ENCODE measurements at regions not wholly inside any gene's neighbourhood (a gene's known extent, or its start where the extent isn't known, plus 50 kb on each side); places are given as distances from the start of the nearest gene placed in this dataset.
"Not testable (repeated sequence)": the region's sequence is repeated elsewhere in the genome, so short reads cannot be mapped to it uniquely, and the experiment has no call there.

DNA sequence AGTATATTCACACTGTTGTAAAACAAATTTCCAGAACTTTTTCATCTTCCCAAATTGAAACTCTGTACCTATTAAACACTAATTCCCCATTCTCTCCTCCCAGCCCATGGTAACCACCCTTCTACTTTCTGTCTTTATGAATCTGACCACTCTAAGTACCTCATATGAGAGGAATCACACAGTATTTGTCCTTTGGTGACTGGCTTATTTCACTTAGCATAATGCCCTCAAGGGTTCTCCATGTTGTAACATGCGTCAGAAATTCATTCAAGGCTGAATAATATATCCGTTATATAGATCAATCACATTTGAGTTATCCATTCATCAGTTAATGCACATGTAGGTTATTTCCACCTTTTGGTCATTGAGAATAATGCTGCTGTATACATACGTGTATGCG, 162.2 kb downstream of the GOSR1 start:
- DNase-seq (ENCODE audit: low read depth, low spot score), result not testable (repeated sequence)

DNA sequence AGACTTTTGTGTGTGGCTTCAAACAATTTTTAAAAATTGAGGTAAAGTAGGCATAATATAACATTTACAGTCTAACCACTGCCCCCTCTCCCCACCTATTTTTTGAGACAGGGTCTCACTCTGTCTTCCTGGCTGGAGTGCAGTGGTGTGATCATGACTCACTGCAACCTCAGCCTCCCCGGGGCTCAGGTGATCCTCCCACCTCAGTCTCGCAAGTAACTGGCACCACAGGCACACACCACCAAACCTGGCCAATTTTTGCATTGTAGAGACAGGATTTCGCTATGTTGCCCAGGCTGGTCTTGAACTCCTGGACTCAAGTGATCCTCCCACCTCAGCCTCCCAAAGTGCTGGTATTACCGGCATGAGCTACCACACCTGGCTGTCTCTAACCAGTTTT, 161.8 kb downstream of the GOSR1 start:
- DNase-seq (ENCODE audit: low read depth, low spot score), result not testable (repeated sequence)

DNA sequence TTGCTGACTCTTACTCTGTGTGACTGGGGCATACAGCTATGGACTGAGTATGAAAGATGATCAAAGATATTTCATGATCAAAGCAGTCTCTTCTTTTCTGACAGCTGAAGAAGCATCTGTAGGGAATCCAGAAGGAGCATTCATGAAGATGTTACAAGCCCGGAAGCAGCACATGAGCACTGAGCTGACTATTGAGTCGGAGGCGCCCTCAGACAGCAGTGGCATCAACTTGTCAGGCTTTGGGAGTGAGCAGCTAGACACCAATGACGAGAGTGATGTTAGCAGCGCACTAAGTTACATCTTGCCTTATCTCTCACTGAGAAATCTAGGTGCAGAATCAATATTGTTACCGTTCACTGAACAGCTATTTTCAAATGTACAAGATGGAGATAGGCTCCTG, 154.4 kb downstream of the GOSR1 start:
- not testable (repeated sequence) for DNase-seq (ENCODE audit: low read depth, low spot score)

DNA sequence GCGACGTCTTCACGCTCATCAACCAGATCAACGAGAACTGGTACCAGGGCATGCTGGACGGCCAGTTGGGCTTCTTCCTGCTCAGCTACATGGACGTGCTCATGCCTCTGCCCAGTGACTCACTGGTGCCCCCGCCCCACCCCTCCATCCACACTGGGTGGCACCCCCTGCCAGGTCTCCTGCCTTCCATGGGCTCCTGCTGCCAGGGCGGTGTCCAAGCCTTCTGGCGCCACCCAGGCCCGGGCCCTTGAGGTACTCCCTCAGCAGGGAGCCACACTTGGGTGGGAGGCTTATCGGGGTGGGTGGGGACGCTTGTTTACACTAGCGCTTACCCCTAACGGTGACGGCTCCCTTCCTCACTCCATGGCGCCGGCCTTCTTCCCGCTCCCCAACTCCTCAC, 148.2 kb downstream of the GOSR1 start:
- not testable (repeated sequence) for DNase-seq (ENCODE audit: low read depth, low spot score)

DNA sequence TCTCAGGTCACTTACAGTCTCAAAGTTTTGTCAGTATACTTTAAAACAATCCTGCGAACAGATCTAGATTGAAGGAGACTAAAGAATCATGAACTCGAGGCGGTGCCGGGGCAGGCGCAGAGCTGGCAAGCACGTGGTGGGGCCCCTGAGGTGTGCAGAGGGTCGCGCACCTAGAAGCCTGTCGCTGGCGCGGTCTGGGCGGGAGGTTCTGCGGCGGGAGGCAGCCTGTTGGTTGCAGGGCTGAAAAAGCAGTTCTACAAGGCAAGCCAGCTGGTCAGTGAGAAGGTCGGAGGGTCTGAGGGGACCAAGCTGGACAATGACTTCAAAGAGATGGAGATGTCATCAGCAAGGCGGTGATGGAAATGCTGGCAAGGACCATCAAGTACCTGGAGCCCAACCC, 147.0 kb downstream of the GOSR1 start:
- DNase-seq (ENCODE audit: low read depth, low spot score), result not testable (repeated sequence)

DNA sequence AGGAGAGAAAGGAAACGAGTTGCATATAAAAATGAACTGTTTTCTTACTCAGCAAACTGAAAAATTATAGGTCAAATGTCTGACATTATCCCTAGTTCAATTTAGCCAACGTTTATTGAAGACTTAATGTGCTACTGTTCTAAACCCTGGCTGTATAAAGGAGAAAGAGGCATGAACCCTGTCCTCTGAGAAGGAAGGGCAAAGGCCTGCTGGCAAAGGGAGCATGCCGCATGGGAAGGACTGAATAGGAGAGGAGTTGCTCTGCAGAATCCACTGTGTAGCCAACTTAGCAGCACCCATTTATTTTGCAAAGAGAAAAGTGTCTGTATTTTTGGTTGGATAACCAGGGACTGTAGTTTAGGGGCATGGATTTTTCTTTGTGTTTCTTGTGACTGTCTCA, 132.5 kb downstream of the GOSR1 start:
- not testable (repeated sequence) for DNase-seq (ENCODE audit: low read depth, low spot score)

DNA sequence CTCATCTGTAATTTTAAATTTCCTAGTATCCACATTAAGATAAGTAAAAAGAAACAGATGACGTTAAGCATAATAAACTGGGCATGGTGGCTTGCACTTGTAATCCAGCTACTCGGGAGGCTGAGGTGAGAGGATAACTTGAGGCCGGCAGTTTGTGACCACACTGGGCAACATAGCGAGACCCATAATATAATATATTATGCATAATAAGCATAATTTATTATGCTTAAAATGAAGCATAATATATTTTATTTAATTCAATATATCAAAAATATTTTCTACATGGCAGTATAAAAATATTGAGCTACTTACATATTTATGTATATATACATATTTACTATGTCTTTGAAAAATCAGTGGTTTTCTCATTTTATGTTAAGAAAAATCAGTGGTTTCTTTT, 128.3 kb downstream of the GOSR1 start:
- DNase-seq (ENCODE audit: low read depth, low spot score), result no peak

DNA sequence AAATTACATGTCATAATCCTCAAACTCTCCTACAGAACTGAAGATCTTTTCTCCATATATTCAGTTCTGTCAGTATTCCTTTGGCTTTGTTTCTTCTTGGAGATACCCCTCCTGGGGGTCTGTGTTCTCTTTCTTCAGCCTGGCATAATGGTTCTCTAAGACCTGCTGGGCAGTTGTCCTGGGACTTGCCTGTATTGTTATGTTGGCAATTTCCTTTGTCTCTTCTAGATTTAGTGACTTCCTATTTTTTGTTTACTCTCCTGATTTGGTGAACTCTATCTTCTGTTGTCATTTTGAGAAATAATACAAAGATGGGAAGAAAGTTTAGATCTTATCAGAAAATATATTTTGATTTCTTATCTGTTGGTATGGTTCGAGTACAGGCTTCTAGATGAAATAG, 127.8 kb downstream of the GOSR1 start:
- no peak for DNase-seq (ENCODE audit: low read depth, low spot score)

DNA sequence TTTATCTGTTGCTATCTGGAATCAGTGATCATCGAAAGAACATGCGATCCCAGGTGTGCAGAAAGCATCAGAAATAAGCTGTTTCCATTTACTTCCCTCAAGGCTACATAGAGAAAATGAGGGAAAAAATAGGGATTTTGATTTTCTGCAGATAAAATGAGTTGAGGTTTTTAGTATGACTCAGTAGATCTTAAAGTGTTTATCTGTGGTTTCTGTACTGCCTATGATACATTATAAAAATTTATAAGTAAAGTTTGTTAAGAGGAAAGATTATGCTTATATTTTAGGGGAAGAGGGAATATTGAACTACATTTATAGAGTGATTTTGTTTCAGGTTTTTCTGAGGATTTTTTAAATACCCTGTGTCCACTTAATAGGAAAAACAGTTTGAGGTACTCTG, 125.2 kb downstream of the GOSR1 start:
- not testable (repeated sequence) for DNase-seq (ENCODE audit: low read depth, low spot score)

DNA sequence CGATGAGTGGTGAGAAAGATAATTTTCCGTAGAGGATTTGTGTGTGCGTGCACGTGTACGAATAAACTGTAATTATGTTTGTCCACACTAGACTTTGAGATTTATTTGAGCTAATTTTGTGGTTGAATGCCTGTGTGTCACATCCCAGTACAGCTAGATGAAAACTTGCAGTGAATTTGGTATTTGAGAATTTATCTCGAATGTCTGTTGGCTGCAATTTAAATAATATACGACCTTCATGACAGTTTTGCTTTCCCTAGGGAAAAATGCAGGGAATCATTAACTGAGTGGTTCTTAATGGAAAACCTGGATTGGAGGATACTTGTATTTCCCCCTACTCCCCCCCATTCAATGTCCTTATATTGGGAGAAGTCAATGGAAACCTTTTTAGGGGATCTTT, 124.8 kb downstream of the GOSR1 start:
- DNase-seq (ENCODE audit: low read depth, low spot score), result peak; percentile 6

DNA sequence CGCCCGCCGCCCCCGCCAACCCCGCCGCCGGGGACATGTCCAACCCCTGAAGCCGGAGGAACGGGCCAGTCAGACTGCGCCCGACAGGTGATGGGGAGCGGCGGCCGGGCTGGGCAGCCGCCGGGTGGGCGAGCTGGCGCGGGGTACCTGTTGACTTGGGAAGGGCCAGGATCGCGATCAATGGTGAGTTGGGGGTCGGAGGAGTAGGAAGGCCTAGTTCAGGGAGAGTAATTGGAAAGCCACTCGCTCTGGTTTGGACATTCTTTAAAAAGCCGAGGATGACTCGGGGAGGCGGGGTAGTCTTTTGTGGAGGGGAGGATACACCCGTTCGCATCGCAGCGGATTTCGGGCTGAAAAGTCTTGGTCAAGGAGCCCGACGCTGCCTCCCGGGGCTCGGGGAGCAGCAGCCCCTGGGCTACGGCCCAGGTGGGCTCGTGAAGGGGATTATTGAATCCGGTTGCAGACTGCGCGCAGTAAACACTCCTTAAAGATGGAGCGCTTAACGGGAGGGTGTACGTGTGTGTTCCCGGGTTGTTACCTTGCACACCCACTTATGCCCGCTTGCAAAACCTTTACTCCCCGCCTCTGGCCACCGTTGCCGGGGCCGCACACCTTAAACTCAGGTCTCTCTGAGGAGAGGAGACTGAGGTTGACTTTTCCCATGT, 123.8 kb downstream of the GOSR1 start:
- peak; percentile 46 for DNase-seq (ENCODE audit: low read depth, low spot score)

DNA sequence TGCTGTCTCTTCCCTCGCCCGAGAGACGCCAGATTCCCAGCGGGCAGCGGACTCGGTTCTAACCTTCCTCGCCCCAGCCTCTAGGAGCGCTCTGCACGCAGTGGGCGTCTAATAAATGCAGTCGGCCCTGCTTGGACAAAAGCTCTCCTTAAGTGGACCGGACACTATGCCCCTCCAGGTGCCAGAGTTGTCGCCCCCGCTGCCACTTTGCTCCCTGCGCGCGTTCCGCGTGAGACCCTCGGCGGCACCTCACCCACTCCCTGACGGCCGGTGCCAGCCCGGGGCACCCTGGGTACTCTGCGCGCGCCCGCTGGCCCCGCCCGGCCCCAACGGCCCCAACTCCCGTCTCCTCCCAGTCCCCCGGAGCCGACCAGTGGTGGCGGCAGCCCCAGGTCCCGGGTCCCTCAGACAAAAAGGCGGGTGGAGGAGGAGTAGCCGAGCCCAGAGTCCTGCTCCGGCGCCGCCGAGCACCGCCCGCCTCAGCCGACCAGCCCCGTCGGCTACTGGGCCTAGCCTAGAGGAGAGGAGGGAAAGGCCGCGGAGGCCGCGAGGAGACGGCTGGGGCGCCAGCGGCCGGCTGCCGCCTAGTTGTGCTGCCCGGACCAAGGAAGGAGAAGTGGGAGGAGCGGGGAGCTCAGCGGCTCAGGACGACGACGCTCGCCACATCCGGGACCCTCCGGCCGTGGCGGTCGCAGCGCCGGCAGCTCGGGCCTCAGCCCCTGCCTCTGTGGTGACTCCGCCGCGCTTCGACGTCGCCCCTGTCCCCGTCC, 123.0 kb downstream of the GOSR1 start:
- DNase-seq (ENCODE audit: low read depth, low spot score), result peak; percentile 92

DNA sequence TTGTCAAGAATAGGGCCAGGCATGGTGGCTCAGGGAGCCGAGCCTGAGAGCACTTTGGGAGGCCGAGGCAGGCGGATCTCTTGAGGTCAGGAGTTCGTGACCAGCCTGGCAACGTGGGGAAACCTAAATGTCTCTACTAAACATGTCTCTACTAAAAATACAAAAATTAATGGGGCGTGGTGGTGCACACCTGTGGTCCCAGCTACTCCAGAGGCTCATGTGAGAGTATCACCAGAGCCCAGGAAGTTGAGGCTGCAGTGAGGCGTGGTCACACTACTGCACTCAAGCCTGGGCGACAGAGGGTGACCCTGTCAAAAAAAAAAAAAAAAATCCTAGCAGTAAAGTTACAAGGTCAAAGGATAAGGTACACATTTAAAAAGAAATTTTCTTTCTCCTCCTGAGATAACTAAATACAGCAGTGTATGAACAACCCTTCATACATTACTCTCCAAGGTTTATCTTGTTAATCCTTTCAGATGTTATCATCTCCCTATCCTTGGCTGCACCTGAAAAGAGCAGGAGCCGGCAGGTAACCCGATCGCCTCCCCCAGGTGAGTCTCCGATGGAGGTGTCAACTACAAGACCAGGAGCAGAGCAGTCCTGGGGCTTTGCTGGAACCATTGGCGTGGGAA, 122.3 kb downstream of the GOSR1 start:
- no peak for DNase-seq (ENCODE audit: low read depth, low spot score)

DNA sequence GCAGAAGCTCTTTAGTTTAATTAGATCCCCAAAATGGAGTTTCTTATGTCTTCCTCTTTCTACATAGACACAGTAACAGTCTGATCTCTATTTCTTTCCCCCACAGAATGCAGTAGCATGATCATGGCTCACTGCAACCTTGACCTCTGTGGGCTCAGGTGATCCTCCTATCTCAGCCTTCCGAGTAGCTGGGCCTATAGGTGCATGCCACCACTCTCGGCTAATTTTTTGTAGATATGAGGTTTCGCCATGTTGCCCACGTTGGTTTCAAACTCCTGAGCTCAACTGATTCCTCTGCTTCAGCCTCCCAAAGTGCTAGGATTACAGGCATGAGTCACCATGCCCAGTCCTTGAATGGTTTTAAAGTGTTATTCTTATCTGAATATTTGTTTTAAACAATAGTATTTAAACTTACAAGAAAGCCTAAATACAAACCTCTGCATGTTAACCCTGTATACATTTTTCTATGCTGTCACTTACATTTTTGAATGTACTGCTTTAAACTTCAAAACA, 120.6 kb downstream of the GOSR1 start:
- no peak for DNase-seq (ENCODE audit: low read depth, low spot score)

DNA sequence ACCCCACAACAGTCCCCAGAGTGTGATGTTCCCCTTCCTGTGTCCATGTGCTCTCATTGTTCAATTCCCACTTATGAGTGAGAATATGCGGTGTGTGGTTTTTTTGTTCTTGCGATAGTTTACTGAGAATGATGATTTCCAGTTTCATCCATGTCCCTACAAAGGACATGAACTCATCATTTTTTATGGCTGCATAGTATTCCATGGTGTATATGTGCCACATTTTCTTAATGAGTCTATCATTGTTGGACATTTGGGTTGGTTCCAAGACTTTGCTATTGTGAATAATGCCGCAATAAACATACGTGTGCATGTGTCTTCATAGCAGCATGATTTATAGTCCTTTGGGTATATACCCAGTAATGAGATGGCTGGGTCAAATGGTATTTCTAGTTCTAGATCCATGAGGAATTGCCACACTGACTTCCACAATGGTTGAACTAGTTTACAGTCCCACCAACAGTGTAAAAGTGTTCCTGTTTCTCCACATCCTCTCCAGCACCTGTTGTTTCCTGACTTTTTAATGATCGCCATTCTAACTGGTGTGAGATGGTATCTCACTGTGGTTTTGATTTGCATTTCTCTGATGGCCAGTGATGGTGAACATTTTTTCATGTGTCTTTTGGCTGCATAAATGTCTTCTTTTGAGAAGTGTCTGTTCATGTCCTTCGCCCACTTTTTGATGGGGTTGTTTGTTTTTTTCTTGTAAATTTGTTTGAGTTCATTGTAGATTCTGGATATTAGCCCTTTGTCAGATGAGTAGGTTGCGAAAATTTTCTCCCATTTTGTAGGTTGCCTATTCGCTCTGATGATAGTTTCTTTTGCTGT, 120.0 kb downstream of the GOSR1 start:
- DNase-seq (ENCODE audit: low read depth, low spot score), result not testable (repeated sequence)

DNA sequence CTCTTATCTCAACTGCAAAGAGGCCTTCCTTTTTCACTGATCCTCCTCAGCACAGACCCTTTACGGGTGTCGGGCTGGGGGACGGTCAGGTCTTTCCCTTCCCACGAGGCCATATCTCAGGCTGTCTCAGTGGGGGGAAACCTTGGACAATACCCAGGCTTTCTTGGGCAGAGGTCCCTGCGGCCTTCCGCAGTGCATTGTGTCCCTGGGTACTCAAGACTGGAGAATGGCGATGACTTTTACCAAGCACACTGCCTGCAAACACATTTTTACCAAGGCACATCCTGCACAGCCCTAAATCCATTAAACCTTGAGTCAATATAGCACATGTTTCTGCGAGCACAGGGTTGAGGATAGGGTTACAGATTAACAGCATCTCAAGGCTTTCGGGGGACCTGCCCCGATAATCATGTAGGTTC, 117.8 kb downstream of the GOSR1 start:
- DNase-seq (ENCODE audit: low read depth, low spot score), result not testable (repeated sequence)

DNA sequence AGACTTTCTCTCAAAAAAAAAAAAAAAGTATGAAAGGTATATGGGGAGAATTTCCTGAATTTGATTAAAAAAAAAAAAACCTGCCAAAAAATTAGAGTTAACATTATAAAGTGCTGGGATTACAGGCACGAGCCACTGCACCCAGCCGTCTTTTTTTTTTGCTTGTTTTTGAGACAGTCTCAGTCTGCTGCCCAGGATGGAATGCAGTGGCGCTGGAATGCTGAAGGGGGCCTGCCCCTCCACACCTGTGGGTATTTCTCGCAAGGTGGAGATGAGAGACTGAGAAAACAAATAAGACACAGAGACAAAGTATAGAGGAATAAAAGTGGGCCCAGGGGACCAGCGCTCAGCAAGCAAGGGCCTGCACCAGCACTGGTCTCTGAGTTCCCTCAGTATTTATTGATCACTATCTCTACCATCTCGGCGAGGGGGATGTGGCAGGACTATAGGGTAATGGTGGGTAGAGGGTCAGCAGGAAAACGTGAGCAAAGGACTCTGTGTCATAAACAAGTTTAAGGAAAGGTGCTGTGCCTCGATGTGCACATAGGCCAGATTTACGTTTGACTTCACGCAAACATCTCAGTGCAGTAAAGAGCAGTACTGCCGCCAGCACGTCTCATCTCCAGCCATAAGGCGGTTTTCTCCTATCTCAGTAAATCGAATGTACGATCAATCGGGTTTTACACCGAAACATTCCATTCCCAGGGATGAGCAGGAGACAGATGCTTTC, 117.2 kb downstream of the GOSR1 start:
- DNase-seq (ENCODE audit: low read depth, low spot score), result no peak

DNA sequence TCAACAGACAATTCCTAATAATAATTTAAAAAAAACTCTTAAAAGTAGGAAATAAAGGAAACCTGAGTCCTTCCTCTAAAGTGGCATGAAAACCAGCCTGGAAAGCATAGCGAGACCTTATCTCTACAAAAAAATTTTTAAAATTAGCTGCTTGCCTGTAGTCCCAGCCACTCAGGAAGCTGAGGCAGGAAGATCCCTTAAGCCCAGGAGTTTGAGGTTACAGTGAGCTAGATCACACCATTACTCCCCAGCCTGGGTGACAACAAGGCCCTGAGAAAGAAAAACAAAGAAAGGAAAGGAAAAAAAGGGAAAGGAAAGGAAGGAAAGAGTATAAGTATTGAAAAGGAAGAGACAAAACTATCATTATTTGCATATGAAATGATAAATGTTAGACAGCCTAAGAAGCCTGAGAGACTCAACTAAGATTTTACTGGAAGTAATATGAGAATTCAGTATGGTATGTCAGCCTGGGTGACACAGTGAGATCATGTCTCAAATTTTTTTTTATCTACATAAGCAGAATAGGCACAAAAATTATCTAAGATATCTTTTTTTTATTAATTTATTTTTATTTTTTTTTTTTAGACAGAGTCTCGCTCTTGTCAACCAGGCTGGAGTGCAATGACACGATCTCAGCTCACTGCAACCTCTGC, 113.0 kb downstream of the GOSR1 start:
- no peak for DNase-seq (ENCODE audit: low read depth, low spot score)

DNA sequence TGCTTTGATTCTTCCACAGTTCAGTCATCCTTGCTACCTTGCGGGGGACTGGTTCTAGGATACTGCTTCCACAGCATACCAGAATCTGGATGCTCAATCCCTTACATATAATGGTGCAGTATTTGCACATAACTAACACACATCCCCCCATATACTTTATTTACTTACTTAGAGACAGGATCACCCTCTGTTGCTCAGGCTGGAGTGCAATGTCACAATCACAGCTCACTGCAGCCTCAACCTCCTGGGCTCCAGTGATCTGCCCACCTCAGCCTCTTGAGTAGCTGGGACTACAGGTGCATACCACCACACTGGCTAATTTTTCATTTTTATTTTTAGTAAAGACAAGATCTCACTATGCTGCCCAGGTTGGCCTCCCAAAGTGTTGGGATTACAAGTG, 112.2 kb downstream of the GOSR1 start:
- no peak for DNase-seq (ENCODE audit: low read depth, low spot score)

DNA sequence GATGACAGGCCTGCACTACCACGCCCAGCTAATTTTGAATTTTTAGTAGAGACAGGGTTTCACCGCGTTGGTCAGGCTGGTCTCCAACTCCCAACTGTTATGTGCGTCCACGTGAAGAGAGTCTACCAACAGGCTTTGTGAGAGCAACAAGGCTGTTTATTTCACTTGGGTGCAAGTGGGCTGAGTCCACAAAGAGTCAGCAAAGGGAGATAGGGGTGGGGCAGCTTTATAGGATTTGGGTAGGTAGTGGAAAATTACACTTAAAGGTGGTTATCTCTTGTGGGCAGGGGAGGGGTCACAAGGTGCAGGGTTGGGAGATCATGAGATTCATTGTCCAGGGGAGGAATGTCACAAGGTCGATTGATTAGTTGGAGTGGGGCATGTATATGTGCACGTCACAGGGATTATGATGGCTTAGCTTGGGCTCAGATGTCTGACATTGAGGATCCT, 111.6 kb downstream of the GOSR1 start:
- DNase-seq (ENCODE audit: low read depth, low spot score), result no peak

Data from astrocyte of the hippocampus (primary cell).